ENCODE measurements at regions not wholly inside any gene's neighbourhood (a gene's known extent, or its start where the extent isn't known, plus 50 kb on each side); places are given as distances from the start of the nearest gene placed in this dataset.

DNA sequence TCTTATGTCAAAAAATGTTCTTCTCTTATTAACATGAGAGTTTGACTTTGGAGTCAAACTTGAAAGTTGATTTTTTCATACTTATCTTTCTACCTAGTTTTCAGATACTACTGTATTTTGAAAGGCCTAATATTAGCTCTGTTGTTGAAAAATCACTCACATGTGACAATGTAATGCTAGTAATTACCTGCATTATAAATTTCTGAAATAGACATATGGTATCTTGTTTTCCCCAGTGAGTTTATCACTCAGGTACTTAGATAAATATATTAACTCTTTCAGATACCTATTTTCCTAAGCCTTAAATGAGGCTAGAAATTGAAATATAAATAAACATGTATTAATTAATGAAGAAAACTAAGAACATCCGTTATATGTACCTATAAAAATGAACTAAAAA is 2089.3 kb downstream of the MAT2B start:
- no peak for TF ChIP-seq CTCF (IDR thresholded peaks at IDR 0.05)
- no peak for TF ChIP-seq POLR2A (IDR thresholded peaks at IDR 0.05)
